Astrocyte (in vitro differentiated cells and primary cell): ENCODE measurements at regions not wholly inside any gene's neighbourhood (a gene's known extent, or its start where the extent isn't known, plus 50 kb on each side); places are given as distances from the start of the nearest gene placed in this dataset.

Experiments used
- DNase-seq: peaks from one replicate; pipeline ENCODE4 v3.0.0-alpha.2; 2010; ENCODE audit warnings: low read depth
- FAIRE-seq: peaks from 2 replicates; lab custom pipeline; 2011; peaks lifted over from hg19 to GRCh38; lab: Jason Lieb, UNC
- H2AFZ ChIP-seq: 2 replicates; pipeline ENCODE4 v1.6.0; 2012; ENCODE audit warnings: low read depth, low read length, inconsistent platforms
- H3K27ac ChIP-seq: 2 replicates; pipeline ENCODE4 v1.5.1; 2011; ENCODE audit warnings: low read depth, low read length, inconsistent platforms
- H3K27me3 ChIP-seq: 2 replicates; pipeline ENCODE4 v1.6.0; 2011; ENCODE audit warnings: low read length, inconsistent platforms; ENCODE audit not compliant: insufficient read depth
- H3K36me3 ChIP-seq: 2 replicates; pipeline ENCODE4 v1.5.1; 2011; ENCODE audit warnings: low read length, inconsistent platforms; ENCODE audit not compliant: insufficient read depth
- H3K4me1 ChIP-seq: 2 replicates; pipeline ENCODE4 v1.5.1; 2011; ENCODE audit warnings: low read length, inconsistent platforms; ENCODE audit not compliant: insufficient read depth
- H3K4me2 ChIP-seq: 2 replicates; pipeline ENCODE4 v1.6.0; 2012; ENCODE audit warnings: low read length, inconsistent platforms
- H3K4me3 ChIP-seq: 2 replicates; pipeline ENCODE4 v1.5.1; 2011; ENCODE audit warnings: low read depth, mild to moderate bottlenecking, low read length, inconsistent platforms; ENCODE audit not compliant: insufficient read depth
- H3K79me2 ChIP-seq: 2 replicates; pipeline ENCODE4 v1.6.0; 2012; ENCODE audit warnings: mild to moderate bottlenecking, low read length, inconsistent platforms; ENCODE audit not compliant: insufficient read depth
- H3K9ac ChIP-seq: 2 replicates; pipeline ENCODE4 v1.6.0; 2012; ENCODE audit warnings: mild to moderate bottlenecking, low read length, inconsistent platforms
- H3K9me3 ChIP-seq: 2 replicates; pipeline ENCODE4 v1.5.1; 2012; ENCODE audit warnings: low read depth, mild to moderate bottlenecking, low read length, inconsistent platforms; ENCODE audit not compliant: insufficient read depth
- H4K20me1 ChIP-seq: 2 replicates; pipeline ENCODE4 v1.6.0; 2012; ENCODE audit warnings: low read length, inconsistent platforms; ENCODE audit not compliant: insufficient read depth
- H3K27ac Mint-ChIP-seq: one replicate; pipeline ENCODE4 v1.8.0; 2021; ENCODE audit warnings: mild to moderate bottlenecking, mixed read lengths; ENCODE audit not compliant: unreplicated experiment
- H3K27me3 Mint-ChIP-seq: one replicate; pipeline ENCODE4 v1.8.0; 2021; ENCODE audit warnings: low read depth, mixed read lengths; ENCODE audit not compliant: unreplicated experiment
- H3K36me3 Mint-ChIP-seq: one replicate; pipeline ENCODE4 v1.8.0; 2021; ENCODE audit warnings: low read depth, mixed read lengths; ENCODE audit not compliant: unreplicated experiment
- H3K4me1 Mint-ChIP-seq: one replicate; pipeline ENCODE4 v1.8.0; 2021; ENCODE audit warnings: low read depth, mixed read lengths; ENCODE audit not compliant: unreplicated experiment
- H3K4me3 Mint-ChIP-seq: one replicate; pipeline ENCODE4 v1.8.0; 2021; ENCODE audit warnings: mild to moderate bottlenecking, moderate library complexity, mixed read lengths; ENCODE audit not compliant: unreplicated experiment
- H3K9me3 Mint-ChIP-seq: one replicate; pipeline ENCODE4 v1.8.0; 2021; ENCODE audit warnings: mild to moderate bottlenecking, mixed read lengths; ENCODE audit not compliant: unreplicated experiment
- CTCF ChIP-seq: IDR thresholded peaks from 2 replicates; pipeline ENCODE4 v1.5.1; 2011; ENCODE audit warnings: low read depth, mild to moderate bottlenecking, inconsistent platforms, low read length, moderate library complexity; ENCODE audit not compliant: insufficient read depth
- EZH2 ChIP-seq: IDR thresholded peaks from 2 replicates; pipeline ENCODE4 v1.6.1; 2012; ENCODE audit warnings: mild to moderate bottlenecking, low read length, inconsistent platforms; ENCODE audit not compliant: insufficient read depth

GRCh38 chr20:56952258-56953047 lies 314.0 kb downstream of the BMP7 start:
- peaks cover 23% of the 10 kb centered on the region for H3K27me3 ChIP-seq
- no peak for FAIRE-seq
- H3K4me2 ChIP-seq = no peak overlapping the region
- TF ChIP-seq CTCF = no peak
- TF ChIP-seq EZH2 = no peak
- H3K27ac ChIP-seq = no peak overlapping the region
- H3K9ac ChIP-seq = no peak overlapping the region
- no peaks in the 10 kb centered on the region for H3K9me3 ChIP-seq
- H3K36me3 ChIP-seq = no peaks in the 10 kb centered on the region
- no peak overlapping the region for H3K4me3 ChIP-seq
- no peak overlapping the region for H2AFZ ChIP-seq
- peaks cover 47% of the 10 kb centered on the region for H3K27me3 Mint-ChIP-seq
- DNase-seq = no peak
- no peaks in the 10 kb centered on the region for H3K4me1 Mint-ChIP-seq
- no peaks in the 10 kb centered on the region for H3K79me2 ChIP-seq
- H3K9me3 Mint-ChIP-seq = no peaks in the 10 kb centered on the region
- H3K4me3 Mint-ChIP-seq = no peak overlapping the region
- no peaks in the 10 kb centered on the region for H4K20me1 ChIP-seq
- no peak overlapping the region for H3K27ac Mint-ChIP-seq
- H3K36me3 Mint-ChIP-seq = no peaks in the 10 kb centered on the region
- no peaks in the 10 kb centered on the region for H3K4me1 ChIP-seq

- Mint-ChIP-seq H3K4me1 (no peaks in the 10 kb centered on the region), H3K27me3 (peaks cover 46% of the 10 kb centered on the region), H3K4me3 (no peak overlapping the region), H3K9me3 (no peaks in the 10 kb centered on the region), H3K27ac (no peak overlapping the region), H3K36me3 (no peaks in the 10 kb centered on the region)
- H3K79me2 ChIP-seq = no peaks in the 10 kb centered on the region
- TF ChIP-seq EZH2 (no peak), CTCF (no peak)
- H3K9ac ChIP-seq = no peak overlapping the region
- DNase-seq = no peak
- H4K20me1 ChIP-seq = no peaks in the 10 kb centered on the region
- no peak overlapping the region for H3K4me2 ChIP-seq
- peaks cover 26% of the 10 kb centered on the region for H3K27me3 ChIP-seq
- no peaks in the 10 kb centered on the region for H3K4me1 ChIP-seq
- no peak overlapping the region for H2AFZ ChIP-seq
- H3K9me3 ChIP-seq = no peaks in the 10 kb centered on the region
- no peaks in the 10 kb centered on the region for H3K36me3 ChIP-seq
- FAIRE-seq = no peak
- H3K27ac ChIP-seq = no peak overlapping the region
- H3K4me3 ChIP-seq = no peak overlapping the region
Measured at GRCh38 chr20:56953048-56953586, 313.3 kb downstream of the BMP7 start.

GRCh38 chr20:56954797-56955196 lies 311.6 kb downstream of the BMP7 start:
- no peaks in the 10 kb centered on the region for H3K9me3 ChIP-seq
- no peak overlapping the region for H3K27ac Mint-ChIP-seq
- H3K27me3 Mint-ChIP-seq = peaks cover 44% of the 10 kb centered on the region
- H3K9me3 Mint-ChIP-seq = no peaks in the 10 kb centered on the region
- no peak overlapping the region for H3K4me3 Mint-ChIP-seq
- H3K79me2 ChIP-seq = no peaks in the 10 kb centered on the region
- peaks cover 30% of the 10 kb centered on the region for H3K27me3 ChIP-seq
- no peaks in the 10 kb centered on the region for H3K36me3 Mint-ChIP-seq
- FAIRE-seq (no peak), DNase-seq (no peak)
- no peak overlapping the region for H2AFZ ChIP-seq
- H3K27ac ChIP-seq = no peak overlapping the region
- no peak overlapping the region for H3K4me3 ChIP-seq
- no peaks in the 10 kb centered on the region for H4K20me1 ChIP-seq
- no peaks in the 10 kb centered on the region for H3K4me1 ChIP-seq
- H3K4me1 Mint-ChIP-seq = no peaks in the 10 kb centered on the region
- no peak for TF ChIP-seq CTCF
- no peak for TF ChIP-seq EZH2
- no peak overlapping the region for H3K9ac ChIP-seq
- no peak overlapping the region for H3K4me2 ChIP-seq
- no peaks in the 10 kb centered on the region for H3K36me3 ChIP-seq
